ENCODE measurements at regions not wholly inside any gene's neighbourhood (a gene's known extent, or its start where the extent isn't known, plus 50 kb on each side); places are given as distances from the start of the nearest gene placed in this dataset.
A peak's percentile ranks its signal among the peaks of the same experiment; 100 is the strongest.
"Not testable (repeated sequence)": the region's sequence is repeated elsewhere in the genome, so short reads cannot be mapped to it uniquely, and the experiment has no call there.

DNA sequence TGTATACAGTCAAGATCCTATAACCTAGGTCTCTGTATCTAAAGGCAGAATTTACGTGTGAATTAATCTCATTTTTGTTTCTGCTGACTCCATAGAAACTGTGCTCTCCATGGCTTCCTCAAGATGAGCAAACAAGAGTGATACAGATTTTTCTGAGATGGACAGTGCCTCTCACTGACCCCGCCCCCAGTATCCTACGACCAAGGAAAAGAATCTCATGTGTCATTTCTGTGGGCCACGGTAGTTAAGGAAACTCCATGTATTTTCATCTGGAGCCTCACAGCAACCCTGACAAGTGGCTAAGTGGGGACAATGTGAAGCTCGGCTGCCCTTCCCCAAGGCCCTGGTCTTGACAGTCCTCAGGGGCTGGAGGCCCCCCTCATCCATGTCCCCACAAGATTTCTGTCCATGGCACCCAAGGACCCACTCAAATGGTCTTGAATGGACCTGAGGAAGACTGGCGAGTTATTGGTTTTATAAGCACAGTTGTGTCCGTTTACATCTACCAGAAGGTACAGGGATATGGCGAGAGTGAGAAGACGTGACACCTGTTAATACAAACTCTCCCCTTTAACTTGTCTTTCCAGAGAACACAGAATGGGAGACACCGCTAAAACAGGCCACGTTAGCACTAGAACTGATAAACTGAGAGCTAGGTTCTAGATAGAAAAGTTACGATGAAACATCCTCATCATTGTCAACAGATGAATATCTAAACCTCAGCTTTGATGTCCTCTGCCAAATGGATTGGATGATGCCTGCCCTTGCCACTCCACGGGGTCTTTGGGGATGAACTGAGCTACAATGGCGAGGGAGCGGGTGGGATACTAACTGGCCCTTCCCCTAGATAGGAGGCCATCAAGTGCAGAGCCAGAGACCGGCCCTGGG is 108.4 kb upstream of the EGLN3 start:
- Histone ChIP-seq H3K27ac (ENCODE audit: low read depth, low read length) (peak overlapping the region; percentile 19; the same call in 1 of the 2 replicates), H2AFZ (ENCODE audit: low read length, unreplicated experiment) (peak overlapping the region; percentile 88), H3K79me2 (ENCODE audit: control insufficient read depth, insufficient read depth, low read length, unreplicated experiment) (no peaks in the 10 kb centered on the region), H3K4me3 (ENCODE audit: low read depth, low read length) (peak overlapping the region; percentile 82), H3K4me1 (ENCODE audit: control insufficient read depth, insufficient read depth, low read length, unreplicated experiment) (peaks cover 14% of the 10 kb centered on the region), H3K27me3 (ENCODE audit: insufficient read depth, low read length) (no peaks in the 10 kb centered on the region), H3K36me3 (ENCODE audit: insufficient read depth, low read length) (no peaks in the 10 kb centered on the region)

DNA sequence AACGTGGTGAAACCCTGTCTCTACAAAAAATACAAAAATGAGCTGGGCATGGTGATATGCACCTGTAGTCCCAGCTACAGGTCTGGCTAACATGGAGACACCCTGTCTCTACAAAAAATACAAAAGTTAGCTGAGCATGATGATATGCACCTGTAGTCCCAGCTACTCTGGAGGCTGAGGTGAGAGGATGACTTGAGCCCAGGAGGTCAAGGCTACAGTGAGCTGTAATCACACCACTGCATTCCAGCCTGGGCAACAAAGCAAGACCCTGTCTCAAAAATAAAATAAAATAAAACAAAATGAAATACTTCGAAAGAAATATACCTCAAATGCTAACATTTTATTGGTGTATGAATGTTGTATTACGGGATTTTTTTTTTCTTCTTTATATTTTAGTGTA is 107.6 kb upstream of the EGLN3 start:
- Histone ChIP-seq H3K4me1 (ENCODE audit: control insufficient read depth, insufficient read depth, low read length, unreplicated experiment) (peaks cover 14% of the 10 kb centered on the region), H3K4me3 (ENCODE audit: low read depth, low read length) (no peak overlapping the region), H2AFZ (ENCODE audit: low read length, unreplicated experiment) (no peak overlapping the region), H3K36me3 (ENCODE audit: insufficient read depth, low read length) (no peaks in the 10 kb centered on the region), H3K27ac (ENCODE audit: low read depth, low read length) (no peak overlapping the region), H3K27me3 (ENCODE audit: insufficient read depth, low read length) (no peaks in the 10 kb centered on the region), H3K79me2 (ENCODE audit: control insufficient read depth, insufficient read depth, low read length, unreplicated experiment) (no peaks in the 10 kb centered on the region)

DNA sequence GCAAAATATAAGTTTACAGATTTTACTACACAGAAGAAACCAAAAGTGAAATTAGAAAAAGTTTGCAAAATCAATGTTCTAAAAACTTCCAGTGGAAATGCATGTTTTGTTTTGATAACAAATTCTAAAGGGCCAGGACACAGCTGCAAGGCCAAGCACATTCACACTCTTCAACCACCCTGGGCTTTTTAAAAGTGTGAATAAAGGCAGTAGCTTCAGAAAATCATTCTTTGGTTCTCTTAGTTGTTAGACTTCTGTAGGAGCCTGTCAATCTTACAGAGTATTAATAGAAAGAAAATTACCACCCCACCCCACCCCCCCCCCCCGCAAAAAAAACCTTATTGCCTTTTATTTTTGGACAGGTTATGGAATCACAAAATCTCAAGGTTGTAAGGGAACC is 105.2 kb upstream of the EGLN3 start:
- Histone ChIP-seq H3K4me1 (ENCODE audit: control insufficient read depth, insufficient read depth, low read length, unreplicated experiment) (peaks cover 27% of the 10 kb centered on the region), H3K36me3 (ENCODE audit: insufficient read depth, low read length) (no peaks in the 10 kb centered on the region), H3K79me2 (ENCODE audit: control insufficient read depth, insufficient read depth, low read length, unreplicated experiment) (no peaks in the 10 kb centered on the region), H3K27me3 (ENCODE audit: insufficient read depth, low read length) (no peaks in the 10 kb centered on the region), H3K27ac (ENCODE audit: low read depth, low read length) (no peak overlapping the region), H3K4me3 (ENCODE audit: low read depth, low read length) (no peak overlapping the region), H2AFZ (ENCODE audit: low read length, unreplicated experiment) (no peak overlapping the region)

DNA sequence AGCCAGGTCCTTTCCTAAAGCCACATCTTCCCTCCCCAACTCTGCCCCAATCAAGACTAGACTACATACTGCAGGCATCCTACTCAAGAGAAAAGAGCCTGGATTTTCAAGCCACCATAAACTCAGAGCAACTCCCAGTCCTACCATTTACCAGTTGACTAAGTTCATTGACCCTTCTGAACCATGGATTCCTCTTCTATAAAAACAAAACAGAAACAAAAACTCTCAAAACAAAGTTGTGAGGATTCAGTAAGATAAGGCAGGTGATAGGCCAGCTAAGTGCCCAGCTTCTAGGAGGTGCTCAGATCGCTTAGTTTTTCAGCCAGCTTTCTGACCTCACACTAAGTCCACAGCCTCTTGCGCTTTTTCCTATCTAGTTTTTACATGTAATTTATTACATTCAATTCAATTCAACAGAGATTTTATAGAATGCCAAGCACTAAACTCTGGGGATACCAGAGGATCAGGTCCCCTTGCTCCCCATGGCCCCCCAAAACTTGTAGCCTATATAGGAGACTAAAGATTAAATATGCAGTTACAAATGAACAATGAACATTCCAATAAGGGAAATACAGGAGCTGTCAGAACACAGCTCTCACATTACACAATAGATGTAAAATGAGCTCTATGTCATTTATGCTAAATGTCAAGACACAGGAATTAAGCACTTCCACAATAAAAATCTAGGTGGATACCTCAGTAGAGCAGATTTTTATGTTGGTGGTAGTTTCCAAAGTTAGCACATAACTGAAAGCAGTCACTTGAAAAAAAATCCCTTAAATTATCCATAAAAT is 104.5 kb upstream of the EGLN3 start:
- H3K79me2 ChIP-seq (ENCODE audit: control insufficient read depth, insufficient read depth, low read length, unreplicated experiment), result no peaks in the 10 kb centered on the region
- H2AFZ ChIP-seq (ENCODE audit: low read length, unreplicated experiment), result no peak overlapping the region
- H3K27me3 ChIP-seq (ENCODE audit: insufficient read depth, low read length), result no peaks in the 10 kb centered on the region
- H3K27ac ChIP-seq (ENCODE audit: low read depth, low read length), result no peak overlapping the region
- no peaks in the 10 kb centered on the region for H3K36me3 ChIP-seq (ENCODE audit: insufficient read depth, low read length)
- peaks cover 27% of the 10 kb centered on the region for H3K4me1 ChIP-seq (ENCODE audit: control insufficient read depth, insufficient read depth, low read length, unreplicated experiment)
- no peak overlapping the region for H3K4me3 ChIP-seq (ENCODE audit: low read depth, low read length)

DNA sequence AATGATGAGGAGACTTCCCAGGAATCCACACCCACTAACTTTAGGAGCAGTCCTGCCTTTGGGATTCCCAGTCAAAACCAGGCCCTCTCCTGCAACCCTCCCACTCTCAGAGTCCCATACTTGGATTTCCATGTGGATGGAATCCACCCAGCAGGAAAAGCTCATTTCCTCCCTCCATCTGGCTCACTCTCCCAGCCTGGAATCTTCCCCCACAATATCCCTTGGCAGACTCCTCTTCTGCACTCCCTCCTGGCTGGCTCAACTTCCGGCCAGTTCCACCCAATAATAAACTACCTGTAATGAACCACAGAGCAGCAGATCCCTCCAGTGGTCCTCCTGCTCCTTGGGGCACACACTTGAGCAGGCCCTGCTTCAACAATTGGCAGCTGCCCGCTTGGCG is 102.8 kb upstream of the EGLN3 start:
- no peak overlapping the region for H3K27ac ChIP-seq (ENCODE audit: low read depth, low read length)
- no peak overlapping the region for H2AFZ ChIP-seq (ENCODE audit: low read length, unreplicated experiment)
- no peaks in the 10 kb centered on the region for H3K36me3 ChIP-seq (ENCODE audit: insufficient read depth, low read length)
- H3K4me3 ChIP-seq (ENCODE audit: low read depth, low read length), result no peak overlapping the region
- peaks cover 17% of the 10 kb centered on the region for H3K4me1 ChIP-seq (ENCODE audit: control insufficient read depth, insufficient read depth, low read length, unreplicated experiment)
- H3K79me2 ChIP-seq (ENCODE audit: control insufficient read depth, insufficient read depth, low read length, unreplicated experiment), result no peaks in the 10 kb centered on the region
- no peaks in the 10 kb centered on the region for H3K27me3 ChIP-seq (ENCODE audit: insufficient read depth, low read length)

DNA sequence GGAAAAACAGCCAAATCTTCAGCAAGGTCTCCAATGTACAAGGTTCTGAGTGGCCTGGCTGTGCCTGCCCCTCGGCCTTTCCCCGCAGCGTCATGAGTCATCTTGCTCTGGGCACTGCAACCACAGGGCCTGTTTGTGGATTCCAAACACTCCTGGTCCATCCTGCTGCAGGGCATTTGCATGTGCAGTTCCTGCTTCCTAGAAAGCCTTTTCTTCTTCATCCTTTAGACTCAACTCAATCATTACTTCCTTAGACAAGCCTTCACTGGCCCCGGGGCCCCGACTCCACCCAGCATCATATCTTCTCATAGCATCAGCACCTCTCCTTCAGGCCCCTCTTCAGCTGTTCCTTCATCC is 101.8 kb upstream of the EGLN3 start:
- no peak overlapping the region for H2AFZ ChIP-seq (ENCODE audit: low read length, unreplicated experiment)
- no peaks in the 10 kb centered on the region for H3K79me2 ChIP-seq (ENCODE audit: control insufficient read depth, insufficient read depth, low read length, unreplicated experiment)
- H3K36me3 ChIP-seq (ENCODE audit: insufficient read depth, low read length), result no peaks in the 10 kb centered on the region
- H3K27me3 ChIP-seq (ENCODE audit: insufficient read depth, low read length), result no peaks in the 10 kb centered on the region
- peaks cover 17% of the 10 kb centered on the region for H3K4me1 ChIP-seq (ENCODE audit: control insufficient read depth, insufficient read depth, low read length, unreplicated experiment)
- H3K4me3 ChIP-seq (ENCODE audit: low read depth, low read length), result no peak overlapping the region
- peak overlapping the region; percentile 54 for H3K27ac ChIP-seq (ENCODE audit: low read depth, low read length)

DNA sequence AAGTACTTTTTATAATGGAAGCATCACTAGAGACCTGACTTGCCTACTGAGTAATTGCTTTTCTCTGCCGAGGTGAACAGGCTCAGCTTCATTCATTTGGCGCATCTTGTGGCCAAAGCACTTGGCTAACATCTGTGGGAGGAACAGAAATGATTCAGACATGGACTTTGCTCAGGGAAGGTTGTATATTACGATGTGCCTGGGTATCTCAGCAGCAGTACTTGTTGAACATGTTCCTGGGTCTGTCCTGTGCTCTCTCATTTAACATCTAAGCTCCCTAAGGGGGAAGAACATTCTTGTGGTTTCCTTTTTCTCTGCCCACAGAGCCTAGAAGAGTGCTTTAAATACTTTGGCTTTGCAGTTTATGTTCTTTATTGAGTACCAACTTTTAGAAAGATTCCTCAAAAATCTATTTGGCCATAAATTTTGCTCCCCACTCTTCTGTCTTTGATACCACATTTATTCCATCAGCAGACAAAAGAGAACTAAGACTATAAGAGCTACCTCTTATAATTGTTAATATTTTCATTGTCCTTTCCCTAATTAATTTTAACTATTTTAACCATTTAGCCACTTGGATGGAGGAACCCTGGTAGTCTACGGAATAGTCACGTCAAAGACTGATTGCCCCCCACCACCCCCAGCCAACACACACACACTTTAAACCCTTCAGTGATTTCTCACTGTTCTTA is 101.2 kb upstream of the EGLN3 start:
- H3K27ac ChIP-seq (ENCODE audit: low read depth, low read length), result peak overlapping the region; percentile 54
- H3K36me3 ChIP-seq (ENCODE audit: insufficient read depth, low read length), result no peaks in the 10 kb centered on the region
- no peak overlapping the region for H2AFZ ChIP-seq (ENCODE audit: low read length, unreplicated experiment)
- H3K4me3 ChIP-seq (ENCODE audit: low read depth, low read length), result no peak overlapping the region
- H3K79me2 ChIP-seq (ENCODE audit: control insufficient read depth, insufficient read depth, low read length, unreplicated experiment), result no peaks in the 10 kb centered on the region
- peaks cover 17% of the 10 kb centered on the region for H3K4me1 ChIP-seq (ENCODE audit: control insufficient read depth, insufficient read depth, low read length, unreplicated experiment)
- no peaks in the 10 kb centered on the region for H3K27me3 ChIP-seq (ENCODE audit: insufficient read depth, low read length)

DNA sequence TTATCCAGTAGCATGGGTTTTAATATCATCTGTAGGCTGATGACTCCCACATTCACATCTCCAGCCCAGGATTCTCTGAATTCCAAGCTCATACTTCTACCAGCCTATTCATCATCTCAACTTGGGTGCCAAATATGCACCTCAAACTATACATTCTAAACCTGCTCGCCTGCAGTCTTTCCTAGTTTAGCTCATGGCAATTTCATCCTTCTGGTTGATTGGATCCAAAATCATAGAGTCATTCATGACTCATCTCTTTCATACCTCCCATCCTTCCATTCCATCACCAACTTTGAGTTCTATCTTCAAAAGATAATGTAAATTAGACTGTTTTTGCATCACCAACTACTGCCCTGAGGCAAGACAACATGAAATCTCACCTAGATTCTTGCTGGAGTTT is 99.7 kb upstream of the EGLN3 start:
- no peak overlapping the region for H3K4me3 ChIP-seq (ENCODE audit: low read depth, low read length)
- peaks cover 17% of the 10 kb centered on the region for H3K4me1 ChIP-seq (ENCODE audit: control insufficient read depth, insufficient read depth, low read length, unreplicated experiment)
- H3K27me3 ChIP-seq (ENCODE audit: insufficient read depth, low read length), result no peaks in the 10 kb centered on the region
- H3K27ac ChIP-seq (ENCODE audit: low read depth, low read length), result no peak overlapping the region
- no peaks in the 10 kb centered on the region for H3K36me3 ChIP-seq (ENCODE audit: insufficient read depth, low read length)
- H3K79me2 ChIP-seq (ENCODE audit: control insufficient read depth, insufficient read depth, low read length, unreplicated experiment), result no peaks in the 10 kb centered on the region
- H2AFZ ChIP-seq (ENCODE audit: low read length, unreplicated experiment), result no peak overlapping the region

DNA sequence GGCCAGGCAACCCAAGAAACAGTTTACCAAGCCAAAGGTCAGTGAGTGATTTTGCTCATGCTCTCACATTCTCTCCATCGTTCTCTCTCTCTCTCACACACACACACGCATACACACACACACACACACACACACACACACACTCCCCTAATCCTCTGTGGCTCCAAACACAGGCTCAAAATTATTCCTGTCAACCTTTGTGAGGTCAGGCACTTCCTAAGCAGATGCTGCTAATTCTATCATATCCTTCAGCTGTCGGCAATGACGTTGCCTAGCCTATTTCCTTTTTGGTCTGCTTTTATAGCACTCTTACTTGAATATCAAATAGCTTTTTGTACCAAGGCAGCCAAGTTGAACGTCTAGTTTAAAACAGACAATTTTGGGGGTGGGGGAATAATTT is 98.9 kb upstream of the EGLN3 start:
- H3K27me3 ChIP-seq (ENCODE audit: insufficient read depth, low read length), result no peaks in the 10 kb centered on the region
- H3K79me2 ChIP-seq (ENCODE audit: control insufficient read depth, insufficient read depth, low read length, unreplicated experiment), result no peaks in the 10 kb centered on the region
- H3K27ac ChIP-seq (ENCODE audit: low read depth, low read length), result no peak overlapping the region
- no peaks in the 10 kb centered on the region for H3K36me3 ChIP-seq (ENCODE audit: insufficient read depth, low read length)
- H2AFZ ChIP-seq (ENCODE audit: low read length, unreplicated experiment), result no peak overlapping the region
- no peak overlapping the region for H3K4me3 ChIP-seq (ENCODE audit: low read depth, low read length)
- H3K4me1 ChIP-seq (ENCODE audit: control insufficient read depth, insufficient read depth, low read length, unreplicated experiment), result peaks cover 12% of the 10 kb centered on the region

DNA sequence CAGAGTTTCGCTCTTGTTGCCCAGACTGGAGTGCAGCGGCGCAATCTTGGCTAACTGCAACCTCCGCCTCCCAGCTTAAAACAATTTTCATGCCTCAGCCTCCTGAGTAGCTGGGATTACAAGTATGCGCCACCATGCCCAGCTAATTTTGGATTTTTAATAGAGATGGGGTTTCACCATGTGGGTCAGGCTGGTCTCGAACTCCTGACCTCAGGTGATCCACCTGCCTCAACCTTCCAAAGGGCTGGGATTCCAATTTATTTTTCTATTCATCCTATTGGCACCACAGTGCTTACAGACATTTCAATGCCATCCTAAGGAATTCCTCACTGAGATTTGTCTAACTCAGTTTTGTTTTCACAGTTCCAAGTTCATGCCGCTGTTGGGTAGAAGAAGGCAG is 98.3 kb upstream of the EGLN3 start:
- not testable (repeated sequence) for H3K4me3 ChIP-seq (ENCODE audit: low read depth, low read length); H3K27me3 ChIP-seq (ENCODE audit: insufficient read depth, low read length); H3K36me3 ChIP-seq (ENCODE audit: insufficient read depth, low read length); H3K27ac ChIP-seq (ENCODE audit: low read depth, low read length); H2AFZ ChIP-seq (ENCODE audit: low read length, unreplicated experiment); H3K79me2 ChIP-seq (ENCODE audit: control insufficient read depth, insufficient read depth, low read length, unreplicated experiment)
- peaks cover 13% of the 10 kb centered on the region for H3K4me1 ChIP-seq (ENCODE audit: control insufficient read depth, insufficient read depth, low read length, unreplicated experiment)

All from ACC112 (cell line).